HG02610 (cell line): ENCODE measurements at regions not wholly inside any gene's neighbourhood (a gene's known extent, or its start where the extent isn't known, plus 50 kb on each side); places are given as distances from the start of the nearest gene placed in this dataset.

Experiments
- ATAC-seq: cut with Tn5 transposase; IDR thresholded peaks from one replicate; pipeline ENCODE4 v1.9.1; 2021; ENCODE audit warnings: mild to moderate bottlenecking, moderate library complexity; ENCODE audit not compliant: unreplicated experiment

DNA sequence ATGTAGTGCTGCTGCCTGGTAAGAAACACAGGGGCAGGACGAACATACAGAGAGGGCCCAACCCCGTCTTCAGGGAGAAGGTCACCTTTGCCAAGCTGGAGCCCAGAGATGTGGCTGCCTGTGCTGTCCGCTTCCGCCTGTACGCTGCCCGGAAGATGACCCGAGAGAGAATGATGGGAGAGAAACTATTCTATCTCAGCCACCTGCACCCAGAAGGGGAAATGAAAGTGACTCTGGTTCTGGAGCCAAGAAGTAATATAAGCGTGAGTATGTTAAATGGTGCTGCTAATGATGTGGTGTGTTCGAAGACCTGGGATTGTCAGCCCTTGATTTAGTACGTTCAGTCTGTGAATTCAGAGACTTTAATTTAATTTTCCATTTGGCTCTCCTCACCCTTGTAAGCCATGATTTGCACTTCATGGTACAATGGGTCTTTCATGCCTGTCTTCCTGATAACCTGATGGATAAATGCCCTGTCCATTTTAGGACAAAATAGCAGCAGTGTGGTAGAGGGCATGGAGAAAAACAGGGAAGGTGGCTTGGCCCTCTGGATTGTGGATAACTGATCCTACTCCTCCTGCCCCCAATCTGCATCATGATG is 318.9 kb downstream of the SNAPC1 start:
- ATAC-seq = peak; percentile 70

DNA sequence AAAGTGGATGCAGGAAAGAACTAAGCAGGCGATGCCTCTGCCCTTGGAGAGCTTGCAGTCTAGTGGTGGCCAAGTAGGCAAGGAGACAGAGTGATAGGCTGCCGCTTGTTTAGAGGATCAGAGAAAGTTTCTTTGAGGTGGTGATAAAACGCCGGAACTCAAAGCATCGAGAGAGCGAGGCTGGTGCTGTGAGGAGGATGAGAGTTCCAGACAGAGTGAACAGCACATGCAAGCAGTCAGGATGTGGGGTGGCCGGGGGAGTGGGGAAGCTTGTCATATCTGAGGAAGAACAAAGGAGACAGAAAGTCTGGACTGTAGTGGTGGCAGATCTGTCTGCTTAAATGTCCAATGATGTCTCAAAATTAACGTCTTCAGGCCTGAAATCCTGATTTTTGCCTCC is 319.7 kb downstream of the SNAPC1 start:
- no peak for ATAC-seq

DNA sequence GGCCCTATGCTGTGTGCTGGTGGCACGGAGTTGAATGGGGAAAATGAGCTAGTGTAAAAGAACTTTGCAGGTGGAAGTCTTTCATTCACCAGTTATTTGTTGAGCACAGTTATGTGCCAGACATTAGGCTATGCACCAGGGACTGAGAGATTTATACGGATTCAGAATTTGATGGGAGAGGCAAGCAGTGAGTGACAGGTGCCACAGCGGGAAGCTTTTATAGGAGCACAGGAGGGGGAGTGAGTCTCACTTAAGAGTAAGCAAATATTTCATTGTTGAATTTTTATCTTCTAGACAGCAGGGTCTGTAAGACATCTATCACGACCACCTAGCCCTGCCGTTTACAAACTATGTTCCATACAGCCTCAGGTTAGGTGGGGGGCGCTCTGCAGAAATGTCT is 320.6 kb downstream of the SNAPC1 start:
- no peak for ATAC-seq

DNA sequence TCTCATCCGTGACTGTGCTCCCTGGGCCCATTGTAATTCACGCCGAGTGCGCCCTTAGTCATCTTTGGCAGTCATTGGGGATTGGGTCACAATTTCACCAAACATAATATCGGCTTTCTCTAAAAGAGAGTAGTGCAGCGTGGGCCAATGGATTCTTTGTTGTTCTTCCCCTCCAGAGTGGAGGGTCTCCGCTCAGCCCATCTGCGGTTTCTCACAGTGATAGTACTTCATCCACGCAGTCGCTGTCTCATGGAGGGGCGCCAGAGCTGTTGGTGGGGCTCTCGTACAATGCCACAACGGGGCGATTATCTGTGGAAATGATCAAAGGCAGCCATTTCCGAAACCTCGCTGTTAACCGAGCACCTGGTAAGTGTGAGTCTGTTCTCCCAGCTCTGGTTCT is 321.8 kb downstream of the SNAPC1 start:
- no peak for ATAC-seq

DNA sequence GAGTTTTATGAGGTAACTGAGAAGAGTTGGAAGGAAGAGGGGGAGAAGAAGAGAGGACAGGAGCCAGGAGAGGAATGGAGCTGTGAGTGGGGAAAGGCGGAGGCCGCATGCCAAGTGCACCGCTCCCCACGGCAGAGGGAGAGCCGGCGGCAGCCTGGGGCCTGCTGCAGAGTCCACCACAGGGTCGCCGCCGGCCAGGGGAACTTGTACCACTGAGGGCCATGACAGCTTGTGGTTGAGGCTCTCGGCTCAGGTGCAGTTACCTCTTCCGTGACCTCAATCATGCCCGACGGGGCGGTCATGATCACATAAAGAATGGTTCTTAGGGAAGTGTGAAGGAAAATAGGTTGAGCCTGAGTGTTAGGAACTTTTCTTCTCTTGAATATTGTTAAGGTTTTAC is 325.0 kb downstream of the SNAPC1 start:
- no peak for ATAC-seq

DNA sequence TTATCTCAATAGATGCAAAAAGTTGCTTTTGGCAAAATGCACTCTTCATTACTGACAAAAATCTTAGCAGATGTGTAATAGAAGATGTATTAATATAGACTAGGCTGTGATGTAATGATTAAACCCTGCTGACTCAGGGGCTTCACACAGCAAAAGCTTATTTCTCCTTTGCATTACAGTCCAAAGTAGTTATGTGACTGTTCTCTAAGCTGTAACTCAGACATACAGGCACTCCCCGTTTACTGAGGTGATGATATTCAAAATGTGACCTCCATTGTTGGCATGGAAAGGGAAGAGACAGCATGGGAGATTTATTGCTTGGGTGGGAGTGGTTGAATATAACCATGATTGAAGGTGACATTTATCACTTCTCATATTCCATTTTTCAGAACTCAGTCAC is 331.5 kb downstream of the SNAPC1 start:
- ATAC-seq = no peak

DNA sequence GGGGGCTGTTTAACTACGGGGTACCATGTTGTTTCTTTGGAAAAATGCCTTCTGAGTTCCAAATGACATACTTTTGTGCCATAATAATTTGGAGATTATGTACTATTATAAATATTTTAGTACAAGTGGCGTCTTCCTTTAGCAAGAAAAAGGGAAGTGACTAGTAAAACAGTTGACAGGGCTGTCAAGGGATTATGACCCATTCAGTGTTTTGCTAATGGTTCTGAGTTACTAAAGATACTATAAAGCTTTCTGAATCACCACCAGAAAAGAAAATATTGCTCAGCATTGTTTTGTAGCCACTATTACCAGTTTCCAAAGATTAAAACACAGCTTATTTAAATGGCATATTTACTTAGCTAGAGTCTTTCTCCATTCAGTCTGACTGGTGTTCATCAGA is 334.9 kb downstream of the SNAPC1 start:
- ATAC-seq = no peak

DNA sequence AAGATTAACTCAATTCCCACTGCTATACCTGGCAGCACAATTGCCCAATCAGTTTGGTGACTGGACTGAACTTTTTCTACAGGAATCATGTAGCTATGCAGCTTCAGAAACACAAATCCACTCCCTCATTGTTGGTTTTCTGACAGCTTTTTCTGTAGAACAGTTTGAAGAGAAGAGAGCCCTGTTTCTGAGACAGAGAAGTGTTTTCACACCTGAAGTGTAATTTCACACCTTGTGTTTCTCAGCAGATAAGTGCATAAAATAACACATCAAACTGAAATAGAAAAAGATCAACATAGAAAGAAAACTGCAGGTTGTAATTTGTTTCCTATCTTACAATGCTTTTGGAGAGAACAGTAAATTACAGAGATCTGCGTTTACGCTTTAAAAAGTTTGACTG is 335.6 kb downstream of the SNAPC1 start:
- no peak for ATAC-seq

DNA sequence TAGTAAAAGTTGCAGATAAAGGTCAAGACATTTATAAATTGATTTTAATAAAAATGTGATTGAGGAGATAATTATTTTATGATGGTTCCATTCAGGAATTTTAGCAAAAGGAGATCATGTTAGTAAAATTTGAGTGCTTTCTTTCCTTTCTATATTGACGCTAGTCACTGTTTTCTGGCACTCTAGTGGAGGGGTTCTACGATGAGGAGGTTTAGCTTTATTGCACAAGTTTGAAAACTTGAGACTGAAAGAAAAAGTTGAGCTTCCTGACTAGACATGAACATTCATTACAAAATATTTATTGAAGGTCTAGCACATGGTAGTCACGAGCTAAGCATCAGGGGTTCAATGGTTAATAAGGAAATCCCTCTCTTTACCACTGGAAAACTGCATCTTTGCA is 336.1 kb downstream of the SNAPC1 start:
- ATAC-seq = no peak

DNA sequence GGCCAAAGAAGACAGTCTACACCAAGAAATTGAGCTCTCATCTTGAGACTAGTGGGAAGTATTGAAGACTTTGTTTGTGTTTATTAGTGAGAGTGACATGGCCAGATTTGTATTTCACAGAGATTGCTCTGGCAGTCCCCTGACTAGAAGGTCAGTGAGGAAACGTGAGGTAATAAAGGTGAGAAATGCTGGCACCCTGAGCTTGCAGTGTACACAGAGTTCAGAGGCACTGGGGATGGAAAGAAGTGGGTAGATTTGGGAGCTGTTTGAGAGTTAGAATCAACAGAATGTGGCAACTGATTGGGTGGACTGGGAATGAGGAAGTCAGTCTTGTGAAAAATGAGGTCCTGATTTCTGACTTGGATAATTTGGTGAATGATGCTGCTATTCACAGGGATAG is 336.9 kb downstream of the SNAPC1 start:
- ATAC-seq = no peak

DNA sequence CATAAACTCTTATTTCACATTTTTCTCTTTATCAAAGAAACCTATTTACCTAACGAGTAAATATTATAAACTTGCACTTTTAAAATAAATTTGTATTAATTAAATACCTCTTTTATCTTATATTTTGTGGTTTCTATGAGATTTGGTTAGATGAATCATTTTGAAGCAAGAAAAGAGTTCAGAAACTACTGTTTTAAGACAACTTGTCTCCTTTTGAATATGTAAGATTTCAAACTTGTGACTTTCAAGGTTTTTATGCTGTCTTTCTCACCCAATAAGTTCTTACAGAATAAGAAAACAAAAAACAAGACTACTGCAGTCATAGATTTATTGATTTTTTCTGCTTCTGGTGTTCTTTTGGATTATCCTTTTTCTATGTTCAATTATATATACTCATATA is 339.0 kb downstream of the SNAPC1 start:
- no peak for ATAC-seq

DNA sequence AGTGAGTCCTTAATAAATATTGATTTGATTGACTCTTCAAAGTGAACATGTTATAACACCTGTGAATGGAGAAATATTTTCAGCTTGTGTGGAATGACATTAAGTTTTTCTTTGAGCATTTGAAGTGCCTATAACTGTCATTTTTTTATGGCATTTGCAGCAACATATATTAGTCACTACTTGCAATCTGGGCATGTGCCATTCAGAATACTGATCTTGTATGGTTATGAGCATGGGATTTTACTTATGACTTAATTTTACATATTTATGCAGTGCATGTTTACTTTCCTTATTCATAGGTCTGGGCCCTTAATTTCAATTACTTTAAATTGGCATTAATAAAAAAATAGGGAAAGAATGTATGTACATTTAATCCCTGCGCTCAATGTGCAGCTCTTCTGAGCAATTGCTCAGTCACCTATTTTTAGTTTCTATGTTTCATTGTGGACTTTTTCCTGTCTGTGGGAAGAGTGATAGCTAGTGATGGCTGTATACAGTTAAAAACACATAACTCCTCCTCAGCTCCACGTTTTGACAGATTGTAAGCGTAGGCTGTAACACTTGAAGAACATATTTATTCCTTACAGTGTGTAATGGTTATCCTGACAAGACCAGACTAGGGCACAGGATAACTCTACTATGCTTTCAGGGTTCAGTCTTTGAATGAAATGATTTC is 339.6 kb downstream of the SNAPC1 start:
- ATAC-seq = no peak

DNA sequence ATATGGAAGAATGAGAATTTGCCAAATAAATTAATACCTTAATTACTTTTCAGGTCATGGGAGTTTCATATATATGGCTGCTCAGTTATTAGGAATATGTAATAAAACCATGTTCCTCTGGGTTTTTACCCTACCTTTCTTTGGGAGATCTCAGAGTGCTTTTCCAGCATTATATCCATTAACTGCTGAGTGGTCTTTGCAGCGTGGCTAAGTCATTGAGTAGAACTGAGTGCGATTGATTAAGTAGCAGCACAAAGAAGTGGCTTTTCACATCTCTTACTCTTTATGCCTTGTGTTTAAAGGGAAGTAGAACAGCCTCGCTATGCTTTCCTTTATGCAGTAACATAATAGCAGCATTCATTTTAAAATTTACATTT is 340.1 kb downstream of the SNAPC1 start:
- no peak for ATAC-seq

DNA sequence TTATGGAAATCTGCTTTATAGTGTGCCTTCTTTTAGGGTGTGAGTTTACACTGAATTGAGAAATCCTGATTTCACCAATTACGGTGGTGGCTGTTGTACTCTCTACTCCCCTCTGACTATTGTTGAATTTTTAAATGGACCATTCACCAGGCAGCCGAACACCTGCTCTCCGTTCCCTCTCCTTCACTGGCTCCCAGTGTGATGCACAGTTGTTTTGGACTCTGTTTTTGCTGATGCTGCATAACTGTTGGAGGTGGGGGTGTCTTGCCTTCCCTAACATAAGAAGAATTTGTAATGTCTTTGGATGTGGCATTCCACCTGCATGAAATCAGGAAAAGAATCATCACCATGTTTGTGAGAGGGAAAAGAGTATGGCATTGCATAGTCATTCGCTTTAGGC is 341.2 kb downstream of the SNAPC1 start:
- no peak for ATAC-seq

DNA sequence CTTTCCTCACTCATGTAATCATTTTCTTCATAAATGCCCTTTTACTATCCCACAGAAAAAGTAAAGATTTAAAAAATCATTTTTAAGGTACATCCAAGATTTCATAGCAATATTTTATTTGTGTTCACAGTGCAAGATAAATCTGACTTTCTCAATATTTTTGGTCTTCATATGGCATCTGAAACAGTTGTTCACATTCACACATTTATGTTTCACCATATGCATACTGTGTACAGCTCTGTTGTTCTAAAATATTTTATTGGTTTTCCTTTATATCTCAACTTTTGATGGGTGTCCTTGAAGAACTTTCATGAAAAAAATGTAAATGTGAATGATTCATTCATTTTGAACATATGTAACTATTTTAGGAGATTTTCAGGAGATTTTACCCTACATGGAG is 348.7 kb downstream of the SNAPC1 start:
- no peak for ATAC-seq

DNA sequence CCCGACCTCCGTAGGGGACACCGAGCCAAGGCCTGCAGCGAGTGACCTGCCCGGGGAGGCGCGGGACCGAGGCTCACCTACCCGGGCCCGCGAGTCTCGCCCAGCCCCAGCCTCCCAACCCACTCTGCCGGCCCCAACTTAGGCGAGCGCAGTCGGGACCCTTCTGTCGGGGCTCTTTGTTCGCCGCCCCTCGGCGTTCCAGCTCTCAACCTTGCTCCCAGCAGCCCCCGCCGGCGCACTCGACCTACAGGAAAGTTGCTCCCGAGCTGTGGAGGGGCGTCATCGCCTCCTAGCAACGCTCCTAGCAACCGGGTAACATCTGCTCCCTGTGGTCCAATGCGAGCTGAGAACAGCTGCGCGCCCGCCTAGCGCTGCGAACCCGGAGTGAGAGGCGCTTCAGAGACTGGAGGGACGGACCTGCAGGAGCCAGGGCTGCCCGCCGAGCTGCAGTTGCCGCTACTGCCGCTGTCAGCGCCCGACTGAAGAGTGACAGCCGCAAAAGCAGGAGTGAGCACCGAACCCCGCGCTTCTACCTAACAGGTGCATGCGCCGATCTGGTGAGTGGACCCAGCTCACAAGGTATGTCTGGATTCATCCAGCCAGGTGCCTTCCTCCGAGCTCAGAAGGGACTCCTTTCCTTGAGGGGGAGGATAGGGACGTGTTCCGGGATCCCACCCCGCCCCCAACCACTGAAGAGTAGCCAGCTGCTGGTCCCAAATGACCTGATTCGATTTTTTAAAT is 355.0 kb downstream of the SNAPC1 start:
- ATAC-seq = peak; percentile 82

DNA sequence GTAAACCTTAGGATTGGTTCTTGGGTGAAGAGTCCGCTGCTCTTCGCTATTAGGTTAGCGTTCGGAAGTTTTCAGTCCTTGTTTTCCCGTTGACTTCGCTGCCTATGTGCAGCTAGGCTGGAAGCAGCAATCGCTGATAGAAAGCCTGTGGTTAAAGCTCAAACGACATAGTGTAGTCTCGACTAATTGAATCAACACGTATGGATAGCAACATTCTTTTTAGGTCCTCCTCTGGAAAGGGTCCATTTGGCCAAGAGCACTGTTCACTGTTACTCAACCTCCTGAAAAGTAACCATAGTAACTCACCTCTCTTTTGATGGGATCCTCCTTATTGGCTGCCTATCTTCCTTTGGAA is 355.5 kb downstream of the SNAPC1 start:
- ATAC-seq = no peak

DNA sequence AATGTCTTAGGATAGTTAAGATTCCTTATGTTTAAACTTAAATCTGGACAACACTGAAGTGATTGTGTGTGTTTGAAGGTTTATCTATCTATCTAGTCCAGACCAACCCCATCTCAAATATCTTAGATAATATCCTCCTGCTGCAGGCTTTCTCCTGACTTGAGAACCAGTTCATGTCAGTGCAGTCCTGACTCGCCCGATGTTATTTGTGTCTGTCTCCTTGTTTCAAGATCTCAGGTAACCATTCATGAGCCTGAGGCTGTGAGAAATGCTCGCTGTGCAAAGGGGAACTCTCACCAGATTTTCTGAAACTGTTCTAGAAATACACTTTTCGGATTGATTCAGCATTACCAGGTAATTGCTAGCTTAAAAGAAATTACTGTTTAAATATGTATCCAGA is 356.2 kb downstream of the SNAPC1 start:
- ATAC-seq = no peak

DNA sequence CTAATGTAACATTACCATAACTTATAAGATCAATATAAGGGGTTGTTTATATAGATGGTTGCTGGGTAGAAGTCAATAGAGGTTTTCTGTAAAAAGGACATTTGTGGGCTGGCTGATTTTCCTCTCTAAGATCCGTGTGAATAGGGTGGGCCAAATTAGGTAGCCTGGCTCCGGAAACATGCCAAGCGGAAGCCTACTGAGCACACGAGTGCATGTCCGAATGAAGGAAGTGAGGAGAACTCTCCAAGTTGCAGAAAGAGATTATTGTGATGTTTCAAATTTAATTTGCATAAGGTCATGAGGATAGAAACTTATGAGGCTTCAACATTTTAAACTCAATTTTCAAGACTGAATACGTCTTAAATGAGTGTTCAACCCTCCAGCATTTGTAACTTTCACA is 356.7 kb downstream of the SNAPC1 start:
- no peak for ATAC-seq

DNA sequence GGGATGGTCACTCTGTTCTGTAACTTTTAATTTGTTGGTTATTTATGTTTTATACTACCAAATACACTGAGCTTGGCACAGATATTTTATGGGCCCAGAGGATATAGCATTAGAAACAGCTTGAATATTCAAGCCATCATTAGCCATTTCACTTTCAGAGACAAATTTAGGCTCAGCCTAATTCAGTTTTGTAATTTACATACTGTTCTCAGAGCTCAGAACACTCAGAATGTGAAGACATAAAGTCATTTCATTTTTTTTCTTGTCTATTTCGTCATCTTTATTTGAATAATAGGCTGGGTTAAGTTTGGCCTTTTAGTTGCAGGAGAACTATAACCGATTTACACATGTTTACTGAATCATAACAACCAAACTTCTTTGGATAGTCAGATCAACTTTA is 361.7 kb downstream of the SNAPC1 start:
- ATAC-seq = peak; percentile 46

DNA sequence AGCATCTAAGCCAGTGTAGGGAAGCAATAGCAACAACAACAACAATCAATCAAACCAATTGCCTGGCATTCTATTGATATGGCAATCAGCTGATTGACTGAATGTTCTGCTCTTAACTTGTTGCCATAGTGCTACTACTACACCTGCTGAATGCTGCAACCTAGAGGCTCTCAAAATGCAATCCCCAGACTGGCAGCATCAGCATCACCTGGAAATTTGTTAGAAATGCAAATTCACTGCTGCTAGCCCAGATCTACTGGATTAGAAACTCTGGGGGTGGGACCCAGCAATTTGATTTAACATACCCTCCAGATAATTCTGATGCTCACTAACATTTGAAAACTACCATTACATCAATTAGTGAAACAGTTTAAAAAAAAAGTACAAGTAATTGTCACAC is 363.6 kb downstream of the SNAPC1 start:
- no peak for ATAC-seq

DNA sequence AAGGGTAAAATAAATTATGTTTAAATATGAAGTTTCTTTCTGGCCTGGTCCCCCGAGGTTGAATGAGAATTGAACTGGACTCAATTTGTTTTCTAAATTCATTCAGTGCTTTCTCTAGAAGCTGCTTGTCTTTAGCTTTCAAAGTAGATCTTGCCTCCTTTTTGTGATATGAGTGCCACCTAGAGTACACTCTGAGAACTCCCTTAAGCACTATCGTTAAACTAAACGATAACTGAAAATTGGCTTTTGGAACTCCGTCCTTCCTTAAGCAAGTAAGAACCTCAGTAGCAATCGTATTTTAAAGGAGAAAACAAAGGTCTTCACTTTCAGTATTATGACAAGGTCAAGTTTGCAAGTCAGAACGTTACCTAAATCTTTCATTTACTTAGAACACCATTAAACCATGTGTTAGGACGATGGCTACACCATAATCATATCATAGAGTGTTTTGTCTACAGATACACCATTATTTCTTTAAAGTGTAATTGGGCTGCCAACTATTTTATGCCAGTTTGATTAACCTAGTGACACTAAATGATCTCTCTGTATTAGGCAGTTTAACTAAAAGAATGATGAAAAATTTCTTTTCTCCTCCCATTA is 364.8 kb downstream of the SNAPC1 start:
- peak; percentile 80 for ATAC-seq
